ENCODE measurements at regions not wholly inside any gene's neighbourhood (a gene's known extent, or its start where the extent isn't known, plus 50 kb on each side); places are given as distances from the start of the nearest gene placed in this dataset.

DNA sequence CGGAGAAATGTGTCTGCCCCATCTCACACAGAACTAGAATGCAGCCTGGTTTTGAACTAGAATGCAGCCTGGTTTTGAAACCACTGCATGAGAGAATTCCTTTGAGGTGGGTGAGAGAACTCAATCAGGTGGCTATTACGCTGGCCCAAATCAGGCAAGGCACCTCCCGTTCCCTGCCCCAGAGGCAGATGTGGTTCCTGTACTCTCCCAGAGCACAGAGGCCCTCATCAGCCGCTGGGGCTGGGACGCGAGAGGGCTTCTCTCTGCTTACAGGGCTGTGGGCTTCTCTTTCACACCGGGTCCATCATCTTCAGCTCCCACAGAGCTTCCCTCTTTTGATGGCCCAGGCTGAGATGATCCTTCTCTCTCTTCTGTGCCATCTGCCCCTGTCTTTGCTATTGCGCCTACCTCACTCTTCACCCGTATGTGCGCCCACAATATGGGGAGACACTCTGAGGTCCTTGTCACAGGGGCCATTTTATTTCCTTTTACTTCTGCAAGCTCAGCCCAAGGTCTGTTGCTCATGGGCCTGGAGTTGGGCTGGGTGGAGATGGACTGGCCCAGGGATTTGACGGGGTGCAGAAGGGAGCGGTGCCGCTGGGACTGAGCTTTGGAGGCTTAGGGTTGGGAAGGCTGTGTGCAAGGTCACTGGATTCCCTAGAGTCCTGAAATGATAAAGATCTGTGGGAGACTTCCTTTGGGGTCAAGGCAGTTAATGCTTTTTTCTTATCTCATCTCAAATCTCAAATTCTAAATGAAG lies 84.4 kb upstream of the HS6ST1 start:
- DNase-seq, result no peak

DNA sequence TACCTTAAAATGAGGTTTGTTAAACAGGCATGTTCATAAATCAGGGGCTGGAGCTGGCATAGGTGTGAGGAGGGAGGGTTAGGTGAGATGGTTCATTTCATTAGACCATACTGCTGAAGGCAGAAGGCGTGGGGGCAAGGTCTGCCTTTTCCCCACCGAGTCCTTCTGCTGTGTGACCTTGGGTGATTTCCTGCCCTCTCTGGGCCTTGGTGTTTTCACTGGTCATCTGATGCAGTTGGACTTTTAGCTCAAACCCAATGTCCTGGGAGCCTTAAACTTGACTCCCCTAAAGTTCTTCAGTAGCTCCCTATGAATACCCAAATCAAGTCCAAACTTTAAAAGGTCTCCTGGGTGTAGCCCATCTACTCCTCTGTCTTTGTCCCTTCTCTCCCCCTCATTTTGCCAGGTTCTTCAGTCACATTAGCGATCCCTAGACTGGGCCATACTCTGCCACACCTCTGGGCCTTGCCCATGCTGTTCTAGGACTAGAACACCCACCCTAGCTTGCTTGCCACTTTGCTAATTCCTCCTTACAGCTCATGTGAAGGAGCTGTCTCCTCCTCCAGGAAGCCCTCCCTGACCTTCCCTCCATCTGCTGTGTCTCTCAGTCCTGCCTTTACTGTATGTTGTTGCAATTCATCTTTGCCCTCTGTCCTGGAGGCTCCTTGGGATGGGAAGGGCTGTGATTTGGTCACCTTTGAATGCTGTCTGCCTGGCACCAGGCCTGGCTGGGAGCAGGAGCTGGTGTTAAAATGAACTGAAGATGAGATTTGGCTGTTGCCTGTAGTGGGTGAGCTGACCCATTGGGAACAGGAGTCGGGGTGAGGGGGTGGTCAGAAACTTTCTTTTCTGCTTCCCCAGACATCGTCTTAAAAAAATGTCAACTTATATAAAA lies 85.4 kb upstream of the HS6ST1 start:
- DNase-seq, result no peak

DNA sequence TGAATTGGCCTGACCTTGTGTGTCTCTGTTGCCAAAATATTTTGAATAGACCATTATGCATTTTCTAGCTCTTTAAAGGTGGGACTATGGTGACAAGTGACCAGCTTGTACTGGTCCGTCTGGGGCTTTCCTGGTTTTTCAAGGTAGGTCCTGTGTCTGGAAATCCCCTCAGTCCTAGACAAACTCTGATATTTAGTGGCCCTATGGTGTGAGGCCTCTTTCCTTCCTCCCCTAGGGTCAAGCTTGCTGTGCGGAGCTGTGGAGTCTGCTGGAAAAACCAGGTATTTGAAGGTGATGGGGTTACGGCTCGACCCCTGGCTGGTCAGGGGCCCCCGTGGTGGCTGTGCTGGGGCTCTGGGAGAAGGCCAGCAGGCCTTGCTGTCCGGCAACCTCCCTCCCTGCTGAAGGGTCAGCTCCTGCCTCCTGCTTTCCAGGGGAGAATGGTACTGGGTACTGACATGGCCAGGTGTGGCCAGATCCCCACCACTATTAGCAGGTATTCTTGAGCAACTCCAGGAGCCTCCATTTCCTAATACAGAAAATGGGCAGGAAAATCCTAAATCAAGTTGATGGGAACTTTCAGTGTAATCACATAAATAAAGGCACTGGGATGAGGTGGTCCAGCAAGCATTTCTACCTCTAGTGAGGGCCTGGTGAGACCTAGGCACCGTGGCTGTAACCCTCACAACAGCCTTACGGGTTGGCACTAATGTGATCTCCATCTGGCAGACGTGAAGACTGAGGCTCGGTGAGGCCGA lies 86.2 kb upstream of the HS6ST1 start:
- DNase-seq, result no peak

DNA sequence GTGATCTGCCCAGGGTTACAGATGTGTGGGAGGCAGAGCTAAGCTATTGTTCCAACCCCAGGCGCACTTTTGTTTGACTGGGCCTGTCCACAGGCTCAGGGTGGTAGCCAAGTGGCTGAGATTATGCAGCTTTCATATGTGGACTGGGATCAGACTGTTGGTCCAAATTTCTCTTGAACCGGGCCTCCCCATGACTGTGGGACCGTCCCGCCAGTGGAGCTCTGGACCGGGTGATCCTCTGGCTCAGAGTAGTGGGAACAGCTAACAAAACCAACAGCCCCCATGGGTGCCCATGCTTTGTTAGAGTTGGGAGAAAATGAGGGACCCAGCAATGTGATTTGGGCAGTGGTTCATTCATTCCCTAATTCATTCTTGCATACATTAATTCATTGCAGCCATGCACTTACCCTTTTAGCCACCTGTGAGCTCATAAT lies 86.8 kb upstream of the HS6ST1 start:
- DNase-seq, result no peak

DNA sequence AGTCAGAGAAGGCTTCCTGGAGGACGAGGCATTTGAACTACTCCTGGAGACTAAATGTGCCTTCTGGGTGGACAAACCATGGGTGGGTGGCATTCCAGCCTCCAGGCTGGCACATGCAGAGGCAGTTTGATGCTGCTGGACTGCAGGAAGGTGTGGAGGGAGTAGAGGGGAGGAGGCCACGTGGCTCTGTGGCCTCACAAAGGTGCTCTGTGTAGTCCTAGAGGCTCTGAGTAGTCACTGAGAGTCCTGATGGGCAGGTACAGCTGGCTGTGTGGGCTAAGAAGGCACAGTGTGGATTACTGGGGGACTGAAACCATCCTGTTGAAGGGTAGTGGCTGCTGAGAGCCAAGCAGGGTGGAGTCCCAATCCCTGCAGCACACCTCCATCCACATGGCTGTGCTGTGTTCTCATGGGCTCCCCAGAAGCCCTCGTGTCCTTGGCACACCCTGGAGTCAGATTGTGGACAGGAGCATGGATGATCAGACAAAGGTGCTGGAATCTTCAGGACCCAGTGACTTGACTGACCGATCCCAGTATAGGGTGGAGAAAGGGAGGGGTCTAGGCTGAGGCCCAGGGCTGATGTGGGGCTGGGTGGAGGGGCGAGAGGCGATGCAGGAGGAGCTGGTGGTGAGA lies 87.4 kb upstream of the HS6ST1 start:
- no peak for DNase-seq

DNA sequence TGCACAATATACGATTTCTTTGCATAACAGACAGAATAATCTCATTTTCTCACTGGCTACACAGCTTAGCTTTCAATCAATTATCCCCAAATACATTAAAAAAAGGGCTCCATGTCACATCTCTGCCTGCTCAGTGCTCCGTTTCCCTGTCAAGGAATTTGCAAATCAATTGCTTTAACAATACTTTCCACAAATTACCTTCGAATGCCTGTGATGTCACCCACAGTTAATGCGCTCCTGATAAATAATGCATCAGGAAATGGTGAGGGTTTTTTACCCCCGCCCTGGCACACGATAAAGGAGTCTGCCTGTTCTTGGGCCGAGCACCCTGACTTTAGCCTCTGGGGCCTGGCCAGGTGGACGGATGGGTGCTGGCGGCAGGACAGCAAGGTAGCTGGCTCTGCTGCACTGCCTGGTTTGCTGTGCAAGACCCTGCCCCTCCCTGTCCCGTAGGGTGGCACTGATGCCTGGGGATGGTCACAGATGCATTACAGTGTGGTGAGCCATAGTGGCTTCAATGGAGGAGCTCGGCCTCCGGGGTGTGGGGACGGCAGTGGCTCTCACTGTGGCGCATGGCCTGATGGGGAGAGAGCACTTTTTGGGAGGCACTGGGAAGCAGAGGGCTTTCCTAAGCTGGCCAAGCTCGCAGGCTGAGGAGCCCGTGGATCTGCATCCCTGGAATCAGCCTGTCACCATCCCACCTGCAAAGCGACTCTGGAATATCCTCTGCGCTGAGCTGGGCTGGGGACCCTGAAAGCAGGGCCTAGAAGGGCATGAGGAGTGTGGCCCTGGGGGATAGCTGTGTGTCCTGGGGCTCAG lies 88.3 kb upstream of the HS6ST1 start:
- DNase-seq, result no peak

DNA sequence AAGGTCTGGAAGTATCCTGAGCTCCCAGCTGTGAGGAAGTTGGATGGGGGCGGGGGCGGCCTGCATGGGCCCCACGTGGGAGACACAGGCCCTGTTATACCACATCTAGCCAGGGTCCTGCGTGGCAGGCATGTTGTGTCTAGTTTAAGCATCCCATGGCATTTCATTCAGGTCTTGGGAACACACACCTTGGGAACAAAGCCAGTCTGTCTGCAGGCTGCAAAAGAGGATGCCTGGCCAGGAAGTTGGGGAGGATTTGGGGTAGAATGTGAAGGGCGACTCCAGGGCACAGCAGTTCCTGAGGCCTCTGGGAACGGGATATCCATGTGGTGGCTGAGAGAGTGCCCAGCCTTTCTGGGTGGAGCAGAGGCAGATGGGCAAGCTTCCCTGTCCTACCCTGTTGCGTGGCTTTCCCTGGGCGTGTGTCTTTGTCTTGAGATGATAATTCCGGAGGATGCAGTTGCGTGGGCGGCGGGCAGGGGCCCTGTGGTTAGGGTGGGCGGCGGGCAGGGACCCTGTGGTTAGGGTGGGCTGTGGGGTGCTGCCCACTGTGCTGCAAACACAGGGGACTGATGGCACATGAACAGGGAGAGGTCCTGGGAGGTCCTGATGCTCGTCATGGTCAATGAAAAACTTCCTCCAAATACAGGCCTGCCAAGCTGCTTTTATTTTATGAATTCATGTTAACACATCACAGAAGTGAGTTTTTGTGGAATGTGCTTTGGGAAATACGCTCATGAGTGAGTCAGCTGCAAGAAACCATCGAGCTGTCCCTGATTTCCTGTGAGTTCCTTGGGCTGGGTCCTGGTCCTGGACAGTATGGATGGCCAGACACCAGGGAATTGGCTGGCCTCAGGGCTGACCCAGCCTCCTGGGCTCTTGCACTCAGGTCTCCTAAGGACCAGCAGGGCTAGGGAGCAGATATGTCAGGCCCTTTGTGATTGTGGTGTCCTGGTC lies 90.0 kb upstream of the HS6ST1 start:
- DNase-seq, result no peak

DNA sequence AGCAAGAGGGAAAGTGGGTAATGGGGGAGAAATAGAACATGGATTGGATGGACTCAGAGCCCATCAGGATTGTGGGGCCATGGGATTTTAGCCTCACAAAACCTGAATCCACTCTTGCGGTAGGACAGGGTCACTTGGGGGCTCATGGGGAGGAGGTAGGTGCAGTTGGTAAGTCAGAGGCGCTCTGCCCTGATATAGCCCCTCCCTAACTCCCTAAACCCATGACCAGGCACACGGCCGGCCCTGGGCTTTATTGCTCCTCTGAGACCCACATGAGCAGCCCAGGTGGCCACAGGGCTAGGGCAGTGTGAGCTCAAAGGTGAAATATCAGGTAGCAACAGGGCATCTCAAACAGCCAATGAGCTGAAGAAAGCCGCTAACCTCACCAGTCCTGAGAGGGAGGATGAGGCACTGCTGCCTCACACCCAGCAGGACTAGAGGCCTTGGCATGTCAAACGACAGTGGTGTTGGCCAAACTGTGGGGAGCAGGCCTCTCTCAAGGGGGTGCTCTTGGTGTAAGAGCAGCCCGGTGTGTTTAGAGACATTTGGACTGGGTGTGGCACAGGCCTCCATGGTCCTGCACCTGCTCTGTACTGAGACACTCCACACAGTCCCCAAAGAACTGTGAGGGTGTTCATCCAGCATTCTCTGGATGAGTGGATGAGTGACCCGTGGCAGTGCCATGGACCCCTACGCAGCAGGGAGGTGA lies 90.8 kb upstream of the HS6ST1 start:
- no peak for DNase-seq

DNA sequence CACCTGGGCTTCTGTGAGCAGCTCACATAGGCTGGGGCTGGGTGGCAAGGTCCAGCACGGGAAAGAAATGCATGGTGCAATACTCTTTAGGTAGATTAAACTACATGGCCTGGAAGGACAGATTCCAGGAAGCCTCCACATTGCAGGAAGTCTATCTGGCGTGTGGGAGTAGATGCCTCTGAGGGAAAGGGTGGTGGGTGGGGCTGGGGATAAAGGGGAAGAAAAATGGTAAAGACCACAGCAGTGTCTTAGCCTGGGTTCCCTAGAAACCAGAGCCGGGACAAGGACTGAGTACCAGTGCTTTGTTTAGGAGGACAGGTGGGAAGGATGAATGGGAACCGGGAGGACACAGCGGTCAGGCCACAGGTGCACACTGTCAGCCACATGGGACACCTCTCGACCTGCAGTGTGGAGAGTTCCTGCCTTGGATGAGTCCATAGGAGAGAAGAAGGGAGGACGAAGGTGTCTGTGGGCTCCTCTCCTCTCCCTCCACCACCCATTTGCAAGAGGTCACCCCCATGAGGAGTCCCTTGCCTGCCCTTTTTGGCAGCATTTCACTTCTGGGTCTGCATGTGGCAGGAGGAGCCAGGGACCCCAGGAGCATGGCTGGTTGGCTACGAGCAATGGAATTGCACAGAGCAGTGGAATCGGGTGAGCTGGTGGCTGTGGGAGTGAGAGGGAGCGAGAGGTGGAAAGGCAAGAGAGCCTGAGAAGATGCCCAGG lies 91.5 kb upstream of the HS6ST1 start:
- DNase-seq, result no peak

DNA sequence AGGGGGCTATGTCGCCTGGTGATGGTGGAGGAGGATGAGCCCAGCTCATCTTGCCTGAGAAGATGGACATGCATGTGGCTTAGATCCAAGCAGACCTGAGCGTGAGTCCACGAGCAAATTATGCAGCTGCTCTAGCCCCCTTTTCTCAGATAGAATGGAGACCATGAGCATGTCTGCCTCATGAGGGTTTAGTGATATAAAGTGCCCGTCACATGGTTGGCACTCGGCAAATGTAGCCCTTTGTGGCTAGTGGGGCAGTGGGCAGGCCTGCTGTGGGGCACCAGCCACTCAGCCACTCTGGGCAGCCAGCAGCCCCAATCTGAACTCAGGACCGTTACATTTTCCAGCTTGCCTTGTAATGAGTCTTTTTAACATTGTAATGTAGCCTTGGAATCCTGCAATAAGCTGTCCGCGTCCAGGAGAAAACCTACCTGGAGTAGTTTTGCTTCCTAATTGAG lies 92.1 kb upstream of the HS6ST1 start:
- no peak for DNase-seq

DNA sequence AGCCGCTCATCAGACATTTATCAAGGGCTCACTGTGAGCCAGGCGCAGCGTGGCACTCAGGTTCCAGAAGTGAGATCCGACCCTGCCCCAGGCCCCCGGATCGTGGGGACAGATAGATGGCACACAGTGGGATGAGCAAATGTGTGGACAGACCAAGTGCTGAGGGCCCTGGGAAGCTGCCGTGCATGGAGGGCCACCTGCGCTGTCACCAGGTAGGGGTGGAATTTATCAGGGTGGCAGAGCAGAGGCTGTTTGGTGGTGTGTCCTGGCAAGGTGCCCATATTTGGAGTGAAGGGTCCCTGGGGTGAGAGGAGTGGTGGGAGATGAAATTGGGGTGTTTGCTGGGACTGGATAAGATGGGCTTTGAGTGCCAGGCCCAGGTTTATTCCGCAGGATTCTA lies 92.8 kb upstream of the HS6ST1 start:
- no peak for DNase-seq

DNA sequence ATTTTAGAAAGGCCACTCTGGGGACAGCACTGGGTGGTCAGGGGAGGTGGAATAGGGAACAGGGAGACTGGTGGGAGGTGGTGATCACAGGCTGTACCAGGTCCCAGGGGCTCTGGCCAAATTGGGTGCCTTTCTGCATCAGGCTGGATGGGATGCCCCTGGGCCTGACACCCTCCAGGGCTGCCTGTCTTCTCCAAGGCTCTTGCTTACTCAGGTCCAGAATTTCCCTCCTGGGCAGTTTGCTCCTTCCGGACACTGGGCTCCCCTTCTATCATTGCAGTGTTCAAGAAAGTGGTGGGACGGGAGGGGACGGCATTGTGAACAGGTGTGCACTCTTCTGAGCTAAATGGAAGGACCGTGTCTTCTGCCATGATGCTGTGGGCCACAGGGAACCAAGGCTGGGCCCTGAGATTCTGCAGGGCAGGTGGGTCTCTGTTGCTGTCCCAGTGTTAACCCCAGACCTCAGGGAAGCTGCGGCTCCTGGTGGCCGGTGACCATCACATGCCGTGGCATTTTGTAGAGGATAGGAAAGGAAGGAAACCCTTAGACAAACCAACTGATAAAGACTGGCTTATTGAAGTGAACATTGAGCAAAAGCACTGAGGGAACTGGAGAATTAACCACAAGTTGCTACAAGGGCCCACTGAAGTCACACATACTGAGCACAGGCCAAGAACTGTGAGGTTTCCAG lies 93.7 kb upstream of the HS6ST1 start:
- DNase-seq, result no peak

DNA sequence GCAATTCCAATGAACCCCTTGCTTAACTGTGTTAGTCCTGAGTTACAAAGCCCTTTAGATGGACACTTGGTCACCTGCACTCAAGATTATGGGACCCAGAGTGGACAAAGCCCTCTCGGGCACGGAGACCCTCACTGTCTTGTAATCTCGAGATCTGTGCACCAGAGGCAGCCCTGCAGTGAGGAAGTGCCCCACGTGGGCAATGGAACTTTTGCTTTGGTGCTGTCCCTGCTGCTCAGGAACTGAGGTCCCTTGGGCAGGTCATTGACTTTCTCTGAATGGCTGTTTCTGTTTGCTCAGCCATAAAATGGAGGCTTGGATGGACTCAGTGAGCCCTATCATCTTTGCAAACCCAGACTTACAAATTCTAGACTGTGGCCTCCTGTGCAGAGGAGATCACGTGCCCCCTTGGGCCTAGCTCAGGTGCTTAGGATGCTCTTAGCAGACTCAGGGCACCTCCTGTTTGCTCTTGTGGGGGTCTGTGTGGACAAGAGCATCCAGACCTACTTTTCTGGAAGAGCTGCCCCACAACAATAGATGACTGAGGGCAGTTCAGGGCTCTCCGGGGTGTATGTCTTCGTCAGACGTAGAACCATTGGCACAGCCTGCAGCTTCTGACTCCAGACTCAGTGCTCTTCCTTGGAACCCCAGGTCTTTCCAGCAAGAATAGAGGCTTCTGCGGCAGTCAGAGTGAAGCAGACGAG lies 94.5 kb upstream of the HS6ST1 start:
- DNase-seq, result no peak

DNA sequence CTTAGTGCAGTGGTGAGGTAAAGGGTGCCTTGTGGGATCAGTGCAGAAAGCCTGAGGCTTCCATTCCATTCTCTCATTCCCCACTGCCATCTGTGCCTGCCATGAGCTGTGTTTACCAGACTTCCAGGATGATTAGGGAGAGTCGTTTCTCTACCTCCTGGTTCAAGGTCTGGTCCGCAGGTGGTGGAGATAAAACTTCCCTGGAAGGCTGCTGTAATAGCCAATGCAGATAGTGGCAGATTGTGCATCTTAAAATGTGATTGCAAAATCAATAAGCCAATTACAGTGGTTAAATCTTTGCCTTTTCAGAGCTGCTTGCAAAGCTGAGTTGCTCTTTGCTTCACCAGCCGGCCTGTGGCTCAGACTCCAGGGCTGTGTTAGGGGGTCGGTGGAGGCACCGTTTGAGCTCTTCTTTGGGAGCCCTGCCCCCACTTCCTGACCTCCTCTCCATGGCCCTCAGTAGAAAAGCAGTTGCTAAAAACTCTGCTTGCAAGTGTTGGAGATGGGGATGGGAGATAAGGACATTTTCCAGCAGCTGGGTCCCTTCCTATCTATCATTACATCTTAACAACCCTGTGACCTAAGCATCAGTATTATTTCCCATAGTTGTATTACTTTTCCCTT lies 95.2 kb upstream of the HS6ST1 start:
- DNase-seq, result no peak

DNA sequence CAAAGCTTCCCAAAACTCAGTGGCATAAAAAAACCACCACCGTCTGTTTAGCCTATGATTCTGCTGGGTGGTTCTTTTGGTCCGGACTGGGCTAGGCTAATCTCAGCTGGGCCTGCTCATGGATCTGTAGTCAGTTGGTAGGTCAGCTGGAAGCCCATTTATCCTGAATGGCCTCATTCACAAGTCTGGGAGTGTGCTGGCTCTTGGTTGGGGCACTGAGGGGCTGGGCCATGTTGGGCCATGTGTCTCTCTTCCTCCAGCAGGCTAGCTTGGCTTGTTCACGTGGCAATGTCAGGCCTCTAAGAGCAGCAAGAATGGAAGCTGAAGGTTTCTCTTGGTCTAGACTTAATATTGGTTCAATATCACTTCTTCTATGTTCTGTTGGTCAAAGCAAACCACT lies 95.7 kb upstream of the HS6ST1 start:
- DNase-seq, result no peak

DNA sequence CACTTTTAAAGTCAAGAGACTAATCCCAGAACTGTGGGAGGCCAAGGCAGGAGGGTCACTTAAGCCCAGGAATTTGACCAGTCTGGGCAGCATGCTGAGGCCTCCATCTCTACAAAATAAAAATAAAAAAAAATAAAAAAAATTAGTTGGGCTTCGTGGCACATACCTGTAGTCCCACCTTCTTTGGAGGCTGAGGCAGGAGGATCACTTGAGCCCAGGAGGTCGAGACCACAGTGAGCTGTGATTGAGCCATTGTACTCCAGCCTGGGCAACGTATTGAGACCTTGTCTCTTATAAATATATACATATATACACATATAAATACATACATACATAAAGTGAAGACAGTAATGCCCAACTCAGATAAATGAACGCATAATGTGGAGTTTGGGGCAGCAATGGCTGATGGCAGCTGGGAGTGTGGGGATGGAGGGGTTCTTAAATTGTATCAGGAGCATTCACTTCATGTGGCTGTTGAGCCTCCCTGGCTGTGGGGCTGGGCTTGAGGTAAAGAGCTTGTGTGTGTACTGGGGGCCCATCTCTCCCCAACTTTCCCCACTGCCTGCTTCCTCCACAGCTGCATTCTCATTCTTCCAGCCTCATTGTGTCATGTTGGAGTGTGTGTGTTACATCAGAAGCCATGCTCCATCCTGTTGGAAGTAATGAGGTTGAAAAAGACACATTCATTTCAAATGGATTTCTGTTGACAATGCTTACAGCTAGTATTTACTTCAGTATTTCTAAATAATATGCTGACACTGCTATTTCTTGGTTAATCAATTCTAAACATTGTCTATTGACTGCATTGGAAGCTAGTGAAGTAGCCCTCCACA lies 96.5 kb upstream of the HS6ST1 start:
- no peak for DNase-seq

DNA sequence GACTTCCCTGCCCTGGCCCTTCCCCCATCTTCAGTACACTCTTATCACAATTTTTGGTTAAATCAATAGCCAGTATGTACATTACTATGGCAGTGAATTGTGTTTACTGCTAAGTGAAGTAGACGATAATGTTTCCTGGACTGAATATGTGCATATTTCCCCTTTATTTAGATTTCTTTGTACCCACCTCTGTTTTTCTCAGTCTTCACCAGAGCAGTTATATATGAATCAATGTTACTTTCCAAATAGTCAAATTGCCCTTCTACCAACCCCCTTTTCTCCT lies 97.1 kb upstream of the HS6ST1 start:
- no peak for DNase-seq

Measured in stimulated activated CD4-positive, alpha-beta T cell treated with anti-CD3 and anti-CD28 coated beads, Interleukin-4, amount 100 ng/mL, for 4 hours (primary cell).